22Rv1 (cell line): ENCODE measurements at regions not wholly inside any gene's neighbourhood (a gene's known extent, or its start where the extent isn't known, plus 50 kb on each side); places are given as distances from the start of the nearest gene placed in this dataset.

ENCODE experiments used
- CTCF ChIP-seq: fragments of 450-650 bp; IDR thresholded peaks from 2 replicates; pipeline ENCODE4 v1.5.1; 2017; ENCODE audit warnings: mild to moderate bottlenecking
- ZFX ChIP-seq: fragments of 450-650 bp; IDR thresholded peaks from 2 replicates; pipeline ENCODE4 v1.6.1; 2017; ENCODE audit warnings: antibody characterized with exemption, borderline replicate concordance

GRCh38 chr5:15234911-15235310, 265.1 kb upstream of the FBXL7 start:
- no peak for TF ChIP-seq CTCF
- no peak for TF ChIP-seq ZFX
